HL-60 (cell line): ENCODE measurements at regions not wholly inside any gene's neighbourhood (a gene's known extent, or its start where the extent isn't known, plus 50 kb on each side); places are given as distances from the start of the nearest gene placed in this dataset.

Experiments used
- DNase-seq, 2 experiments: peaks; one replicate each; pipeline ENCODE4 v3.0.0-alpha.2; 2010 to 2020; ENCODE audit warnings: low read depth in 1 of 2, low spot score in 1 of 2
- H3K27ac ChIP-seq: fragments of 250-450 bp; sonication (Bioruptor Pico); replicated peaks from 2 replicates; pipeline ENCODE4 v1.5.1; 2020; ENCODE audit warnings: mild to moderate bottlenecking, moderate library complexity
- H3K27me3 ChIP-seq: fragments of 250-450 bp; sonication (Bioruptor Pico); 2 replicates; pipeline ENCODE4 v1.5.1; 2021; ENCODE audit warnings: mild to moderate bottlenecking, moderate library complexity; ENCODE audit not compliant: insufficient read depth, poor library complexity, severe bottlenecking
- H3K4me3 ChIP-seq: replicated peaks from 2 replicates; pipeline ENCODE4 v1.5.1; 2011; ENCODE audit warnings: mild to moderate bottlenecking, control low read depth, low read length; ENCODE audit not compliant: insufficient read depth
- CTCF ChIP-seq: IDR thresholded peaks from one replicate; pipeline ENCODE4 v1.5.1; 2011; ENCODE audit warnings: low read length, control low read depth, inconsistent platforms; ENCODE audit not compliant: insufficient read depth
- GABPA ChIP-seq: IDR thresholded peaks from 2 replicates; pipeline ENCODE4 v1.6.1; 2012; ENCODE audit warnings: low read depth
- POLR2AphosphoS5 ChIP-seq: IDR thresholded peaks from 2 replicates; pipeline ENCODE4 v1.6.1; 2012; ENCODE audit warnings: low read depth
- SPI1 ChIP-seq: IDR thresholded peaks from 2 replicates; pipeline ENCODE4 v1.6.1; 2012; ENCODE audit warnings: low read depth, mild to moderate bottlenecking, borderline replicate concordance
- TF ChIP-seq, protein P1 (sequence below): IDR thresholded peaks from 2 replicates; pipeline ENCODE4 v1.6.1; 2012; ENCODE audit warnings: low read depth; ENCODE audit not compliant: insufficient replicate concordance

GRCh38 chr4:188532751-188533150 lies 393.5 kb downstream of the TRIML1 start:
- TF ChIP-seq GABPA (no peak), CTCF (no peak), POLR2AphosphoS5 (no peak), SPI1 (no peak)
- TF ChIP-seq, protein P1, sequence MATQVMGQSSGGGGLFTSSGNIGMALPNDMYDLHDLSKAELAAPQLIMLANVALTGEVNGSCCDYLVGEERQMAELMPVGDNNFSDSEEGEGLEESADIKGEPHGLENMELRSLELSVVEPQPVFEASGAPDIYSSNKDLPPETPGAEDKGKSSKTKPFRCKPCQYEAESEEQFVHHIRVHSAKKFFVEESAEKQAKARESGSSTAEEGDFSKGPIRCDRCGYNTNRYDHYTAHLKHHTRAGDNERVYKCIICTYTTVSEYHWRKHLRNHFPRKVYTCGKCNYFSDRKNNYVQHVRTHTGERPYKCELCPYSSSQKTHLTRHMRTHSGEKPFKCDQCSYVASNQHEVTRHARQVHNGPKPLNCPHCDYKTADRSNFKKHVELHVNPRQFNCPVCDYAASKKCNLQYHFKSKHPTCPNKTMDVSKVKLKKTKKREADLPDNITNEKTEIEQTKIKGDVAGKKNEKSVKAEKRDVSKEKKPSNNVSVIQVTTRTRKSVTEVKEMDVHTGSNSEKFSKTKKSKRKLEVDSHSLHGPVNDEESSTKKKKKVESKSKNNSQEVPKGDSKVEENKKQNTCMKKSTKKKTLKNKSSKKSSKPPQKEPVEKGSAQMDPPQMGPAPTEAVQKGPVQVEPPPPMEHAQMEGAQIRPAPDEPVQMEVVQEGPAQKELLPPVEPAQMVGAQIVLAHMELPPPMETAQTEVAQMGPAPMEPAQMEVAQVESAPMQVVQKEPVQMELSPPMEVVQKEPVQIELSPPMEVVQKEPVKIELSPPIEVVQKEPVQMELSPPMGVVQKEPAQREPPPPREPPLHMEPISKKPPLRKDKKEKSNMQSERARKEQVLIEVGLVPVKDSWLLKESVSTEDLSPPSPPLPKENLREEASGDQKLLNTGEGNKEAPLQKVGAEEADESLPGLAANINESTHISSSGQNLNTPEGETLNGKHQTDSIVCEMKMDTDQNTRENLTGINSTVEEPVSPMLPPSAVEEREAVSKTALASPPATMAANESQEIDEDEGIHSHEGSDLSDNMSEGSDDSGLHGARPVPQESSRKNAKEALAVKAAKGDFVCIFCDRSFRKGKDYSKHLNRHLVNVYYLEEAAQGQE, result no peak
- Histone ChIP-seq H3K27ac (no peak overlapping the region), H3K4me3 (no peak overlapping the region), H3K27me3 (no peaks in the 10 kb centered on the region)
- no peak for DNase-seq

DNA sequence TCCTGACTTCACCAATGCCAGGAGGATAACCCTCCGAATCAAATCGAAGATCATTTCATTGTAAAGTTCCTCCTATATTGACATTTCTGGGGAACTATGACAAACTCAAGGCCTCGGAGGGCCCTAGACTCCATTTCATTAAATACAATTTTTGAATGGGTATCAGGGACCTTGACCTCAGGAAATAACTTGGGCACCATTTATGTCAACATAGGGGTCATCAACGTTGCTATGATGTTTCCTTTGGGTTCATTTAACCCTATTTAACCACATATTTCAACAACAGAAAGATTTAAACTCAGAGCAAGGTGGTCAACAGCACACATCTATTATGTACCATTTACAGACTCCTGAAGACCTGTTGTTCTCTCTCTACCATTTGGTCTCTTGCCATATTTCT lies 395.1 kb downstream of the TRIML1 start:
- Histone ChIP-seq H3K27ac (no peak overlapping the region), H3K27me3 (no peaks in the 10 kb centered on the region), H3K4me3 (no peak overlapping the region)
- DNase-seq, result no peak
- TF ChIP-seq CTCF, result no peak
- no peak for TF ChIP-seq SPI1
- TF ChIP-seq, protein P1, result no peak
- no peak for TF ChIP-seq POLR2AphosphoS5
- no peak for TF ChIP-seq GABPA

- DNase-seq, result no peak
- Histone ChIP-seq H3K4me3 (no peak overlapping the region), H3K27ac (no peak overlapping the region), H3K27me3 (no peaks in the 10 kb centered on the region)
- TF ChIP-seq GABPA (no peak), POLR2AphosphoS5 (no peak), SPI1 (no peak), CTCF (no peak)
- TF ChIP-seq, protein P1, result no peak
Observed at GRCh38 chr4:188534917-188535316, 395.7 kb downstream of the TRIML1 start.
